Activated CD4-positive, alpha-beta T cell treated with anti-CD3 and anti-CD28 coated beads, Interleukin-2, Interleukin-4, amounts not matched to agents 100 ng/mL and 50 ng/mL, durations not matched to agents 16 hours and 8 hours (primary cell): ENCODE measurements at regions not wholly inside any gene's neighbourhood (a gene's known extent, or its start where the extent isn't known, plus 50 kb on each side); places are given as distances from the start of the nearest gene placed in this dataset.

Experiments
- DNase-seq: peaks from one replicate; pipeline ENCODE4 v3.0.0-alpha.2; 2020; ENCODE audit warnings: low spot score

DNA sequence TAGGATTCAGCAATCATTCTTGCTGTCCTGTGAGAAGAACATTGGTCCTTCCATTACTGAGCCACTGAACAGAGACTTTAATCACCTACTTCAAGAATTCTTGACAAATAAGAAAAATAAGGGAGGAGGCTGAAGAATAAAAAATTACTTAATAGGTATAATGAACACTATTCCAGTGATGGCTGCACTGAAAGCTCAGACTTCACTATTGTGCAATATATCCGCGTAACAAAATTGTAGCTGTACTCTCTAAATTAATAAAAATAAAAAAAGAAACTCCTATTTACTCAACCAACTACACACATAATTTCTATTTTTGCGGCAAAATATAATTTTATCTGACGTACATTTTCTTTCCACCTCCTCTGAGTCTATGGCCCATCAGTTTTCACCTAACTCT lies 2441.0 kb downstream of the PCDH7 start:
- DNase-seq = no peak

DNA sequence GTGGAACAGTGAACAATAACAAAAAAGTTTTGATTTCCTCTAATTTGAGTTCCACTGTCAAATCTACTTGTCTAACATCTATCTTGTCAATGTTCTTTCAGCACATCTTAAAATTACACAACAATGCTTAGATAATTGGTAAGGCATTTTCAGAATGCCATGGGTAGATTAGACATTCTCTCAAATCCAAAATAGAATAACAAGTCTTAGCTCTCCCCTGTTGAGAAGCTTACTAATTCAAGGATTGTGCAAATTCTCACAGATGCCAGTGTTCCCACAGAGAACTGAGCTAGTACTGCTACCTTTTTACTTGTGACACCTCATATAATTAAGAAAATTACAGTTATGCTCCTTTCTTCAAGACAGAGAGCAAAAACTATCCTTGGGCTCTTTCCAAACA lies 2442.0 kb downstream of the PCDH7 start:
- no peak for DNase-seq

DNA sequence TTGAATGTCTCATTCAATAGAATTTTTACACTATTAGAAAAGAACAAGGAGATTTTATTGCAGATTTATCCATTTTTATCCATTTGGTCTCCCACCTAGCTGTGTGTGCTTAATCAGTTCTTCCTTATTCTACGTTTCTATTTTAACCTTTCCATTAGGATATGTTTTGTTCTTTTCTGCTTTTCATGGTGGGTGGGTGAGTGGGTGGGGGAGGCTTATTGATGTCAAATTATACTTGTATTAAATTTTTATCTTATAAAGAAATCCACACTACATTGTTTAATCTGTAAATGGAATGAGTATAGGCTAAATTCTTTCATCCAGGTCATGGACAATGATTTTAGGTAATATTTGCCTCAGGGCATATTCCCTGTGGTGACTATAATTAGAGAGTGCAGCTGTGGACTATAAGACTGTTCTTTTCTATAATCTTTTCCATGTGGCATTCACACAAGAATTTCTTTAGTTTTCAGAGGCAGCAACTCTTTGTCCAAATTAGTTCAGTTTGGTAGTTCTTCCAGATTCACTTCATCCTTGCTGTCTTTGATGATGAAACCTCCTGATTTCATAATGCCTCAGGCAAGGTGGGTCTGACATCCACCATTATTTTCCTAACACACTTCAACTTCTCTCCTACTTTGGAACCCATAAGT lies 2451.8 kb downstream of the PCDH7 start:
- DNase-seq = no peak

DNA sequence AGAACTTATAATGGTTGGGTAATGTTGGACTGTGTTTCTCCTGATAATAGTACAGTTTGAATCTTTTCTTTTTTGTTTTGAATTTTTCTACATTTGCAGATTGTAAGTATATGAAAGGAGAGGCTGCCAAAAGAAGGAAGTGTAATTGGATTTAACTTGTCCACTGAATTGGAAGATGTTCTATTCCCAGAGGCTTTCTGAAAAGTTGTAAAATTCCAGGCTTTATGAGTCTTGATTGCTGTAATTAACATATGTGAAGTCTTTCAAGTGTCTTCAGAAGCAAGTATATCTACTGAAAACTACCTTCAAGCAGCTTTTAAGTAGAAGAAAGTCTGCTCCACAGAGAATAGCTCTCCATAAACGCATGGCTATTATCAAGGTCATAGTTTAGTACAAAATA lies 2456.4 kb downstream of the PCDH7 start:
- DNase-seq = no peak

DNA sequence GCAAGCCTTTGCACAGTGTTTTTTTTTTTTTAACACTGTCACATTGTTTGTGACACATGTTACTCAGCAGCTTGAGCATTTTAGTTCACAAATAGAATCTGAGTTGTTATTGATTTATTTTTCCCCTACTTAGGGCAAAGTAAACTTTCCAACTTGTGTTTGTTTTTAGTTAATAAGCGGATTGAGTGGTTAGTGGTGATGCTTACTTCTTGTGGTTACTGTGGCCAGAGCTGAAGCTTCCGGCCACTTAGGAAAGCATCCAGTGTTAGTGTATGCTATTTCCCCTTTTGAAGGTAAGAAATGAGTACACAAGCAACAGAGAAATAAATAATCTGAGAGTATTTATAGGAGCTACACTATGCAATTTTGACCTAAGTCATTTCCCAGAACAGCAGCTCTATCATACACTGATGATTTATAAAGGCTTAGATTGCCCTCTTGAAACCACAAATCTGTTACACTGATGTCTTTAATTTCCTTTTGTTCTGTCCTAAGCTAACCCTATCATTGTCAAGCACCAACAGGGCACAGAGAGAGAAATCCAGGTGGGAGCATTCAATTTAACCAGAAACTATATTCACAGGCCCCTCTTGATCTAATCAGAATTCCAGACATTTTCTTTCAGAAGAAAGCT lies 2464.6 kb downstream of the PCDH7 start:
- no peak for DNase-seq

DNA sequence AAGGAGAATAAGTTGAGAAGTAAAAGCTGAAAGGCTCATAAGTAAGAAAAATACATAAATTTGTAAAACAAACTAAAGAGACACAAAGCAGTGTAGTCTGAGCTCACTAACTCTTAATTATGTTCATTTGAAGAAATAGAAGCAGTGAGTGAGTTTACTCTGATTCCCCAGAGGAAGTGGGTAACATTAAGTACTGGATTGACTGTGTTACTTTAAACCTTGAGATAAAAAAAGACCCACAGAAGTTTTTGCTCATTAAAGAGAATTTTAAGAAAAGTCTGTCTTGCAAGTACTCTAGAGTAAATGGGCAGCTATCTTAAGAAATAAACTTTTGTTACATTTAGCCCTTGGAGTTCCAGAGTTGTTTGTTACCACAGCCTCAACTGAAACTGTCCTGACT lies 2466.9 kb downstream of the PCDH7 start:
- no peak for DNase-seq

DNA sequence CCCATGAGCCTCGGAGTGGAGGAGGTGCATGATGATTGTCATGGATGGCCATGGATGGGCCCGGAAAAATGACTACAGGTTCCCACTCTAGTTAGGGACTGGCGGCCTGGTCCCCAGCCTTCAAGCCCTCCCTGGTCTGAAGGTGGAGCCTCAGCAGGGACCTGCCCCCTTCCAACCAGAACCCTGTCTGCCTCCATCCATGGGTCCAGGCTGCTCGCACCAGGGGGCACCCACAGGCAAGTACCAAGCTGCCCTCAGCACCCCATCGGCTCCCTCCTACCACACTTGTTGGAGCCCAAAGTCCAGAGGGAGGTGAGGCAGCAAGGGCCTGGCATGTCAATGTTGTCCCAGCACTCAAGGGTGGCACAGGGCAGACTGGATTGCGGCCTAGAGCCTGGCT lies 2468.6 kb downstream of the PCDH7 start:
- no peak for DNase-seq

DNA sequence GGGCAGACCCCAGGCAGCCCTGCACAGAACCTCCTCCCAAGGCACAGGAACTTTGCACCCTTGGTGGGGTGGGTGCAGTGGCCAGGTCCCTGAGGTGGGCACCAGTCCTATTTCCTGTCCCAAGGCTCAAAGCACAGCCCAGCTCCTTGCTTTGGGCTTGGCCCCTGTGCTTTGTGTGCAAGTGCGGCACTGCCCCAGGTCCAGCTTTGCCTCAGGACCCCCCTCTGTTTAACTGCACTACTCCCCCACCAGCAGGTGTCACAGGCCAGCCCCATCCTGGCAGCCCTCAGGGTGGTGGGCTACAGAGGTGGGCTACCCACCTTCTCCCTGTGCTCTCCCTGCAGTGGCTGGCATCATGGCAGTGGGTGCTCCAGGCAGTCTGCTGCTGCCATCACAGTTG lies 2469.0 kb downstream of the PCDH7 start:
- no peak for DNase-seq

DNA sequence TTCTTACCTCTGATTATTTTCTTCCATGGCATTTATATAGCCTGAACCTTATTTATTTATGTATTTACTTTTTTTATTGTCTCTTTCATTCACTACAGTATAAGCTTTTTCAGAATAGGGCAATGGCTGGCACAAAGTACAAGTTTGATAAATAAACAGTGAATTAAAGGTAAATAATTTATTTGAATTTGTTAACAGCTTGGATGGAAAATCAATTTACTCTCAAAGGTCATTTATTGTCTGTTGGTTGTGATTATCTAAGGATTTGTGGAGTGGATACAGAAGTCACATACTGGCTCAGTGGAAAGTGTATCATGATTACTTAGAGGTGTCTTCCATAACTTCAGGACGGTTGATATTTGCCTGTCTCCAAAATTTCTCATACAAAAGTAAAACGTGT lies 2472.9 kb downstream of the PCDH7 start:
- no peak for DNase-seq

DNA sequence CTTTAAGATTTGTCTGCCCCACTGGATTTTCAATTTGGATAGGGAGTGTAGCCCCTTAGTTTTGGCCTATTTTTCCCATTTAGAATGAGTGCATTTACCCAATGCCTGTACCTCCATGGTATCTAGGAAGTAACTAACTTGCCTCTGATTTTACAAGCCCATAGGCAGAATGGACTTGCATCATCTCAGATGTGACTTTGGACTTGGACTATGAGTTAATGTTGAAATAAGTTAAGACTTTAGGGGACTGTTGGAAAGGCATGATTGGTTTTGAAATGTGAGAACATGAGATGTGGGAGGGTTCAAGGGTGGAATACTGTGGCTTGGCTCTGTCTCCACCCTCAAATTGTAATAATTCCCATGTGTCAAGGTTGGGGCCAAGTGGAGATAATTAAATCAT lies 2480.2 kb downstream of the PCDH7 start:
- no peak for DNase-seq

DNA sequence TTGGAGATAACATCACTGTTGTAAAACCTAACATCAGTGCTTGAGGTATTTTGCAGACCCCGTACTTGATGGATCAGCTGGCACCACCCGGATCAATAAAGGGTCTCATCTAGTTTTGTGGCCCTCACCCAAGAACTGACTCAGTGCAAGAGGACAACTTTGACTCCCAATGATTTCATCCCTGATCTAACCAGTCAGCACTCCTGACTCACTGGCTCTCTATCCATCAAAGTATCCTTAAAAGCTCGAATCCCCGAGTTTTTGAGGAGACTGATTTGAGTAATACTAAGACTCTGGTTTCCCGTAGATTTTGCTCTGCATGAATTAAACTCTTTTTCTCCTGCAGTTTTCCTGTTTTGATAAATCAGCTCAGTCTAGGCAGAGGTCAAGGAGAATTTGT lies 2498.1 kb downstream of the PCDH7 start:
- no peak for DNase-seq

DNA sequence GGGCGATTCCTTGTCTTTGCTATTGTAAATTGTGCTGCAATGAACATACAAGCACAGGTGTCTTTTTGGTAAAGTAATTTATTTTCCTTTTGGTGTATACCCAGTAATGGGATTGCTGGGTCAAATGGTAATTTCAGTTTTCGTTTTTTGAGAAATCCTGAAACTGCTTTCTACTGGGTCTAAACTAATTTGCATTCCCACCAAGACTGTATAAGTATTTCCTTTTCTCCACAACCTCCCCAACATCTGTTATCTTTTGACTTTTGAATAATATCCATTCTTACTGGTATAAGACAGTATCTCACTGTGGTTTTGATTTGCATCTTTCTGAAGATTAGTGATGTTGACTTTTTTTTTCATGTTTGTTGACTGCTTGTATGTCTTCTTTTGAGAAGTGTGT lies 2506.0 kb downstream of the PCDH7 start:
- no peak for DNase-seq

DNA sequence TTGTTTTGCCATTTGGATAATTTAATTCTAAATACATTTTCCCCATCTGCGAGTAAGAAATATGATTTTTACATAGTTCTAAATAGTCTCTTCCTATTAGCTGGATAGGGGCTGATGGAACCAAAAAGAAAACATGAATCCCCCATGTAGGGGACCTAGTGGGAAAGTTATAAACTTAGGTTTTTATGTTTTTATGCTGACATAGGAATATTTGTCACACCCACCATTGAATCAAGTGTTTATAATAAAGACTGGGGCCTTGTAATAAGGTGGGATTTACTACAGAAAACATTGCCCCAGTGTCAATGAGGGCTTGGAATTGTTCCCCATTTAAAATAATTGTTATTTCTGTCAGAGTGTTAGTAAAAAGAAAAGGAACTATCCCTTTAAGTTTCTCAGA lies 2506.6 kb downstream of the PCDH7 start:
- DNase-seq = no peak

DNA sequence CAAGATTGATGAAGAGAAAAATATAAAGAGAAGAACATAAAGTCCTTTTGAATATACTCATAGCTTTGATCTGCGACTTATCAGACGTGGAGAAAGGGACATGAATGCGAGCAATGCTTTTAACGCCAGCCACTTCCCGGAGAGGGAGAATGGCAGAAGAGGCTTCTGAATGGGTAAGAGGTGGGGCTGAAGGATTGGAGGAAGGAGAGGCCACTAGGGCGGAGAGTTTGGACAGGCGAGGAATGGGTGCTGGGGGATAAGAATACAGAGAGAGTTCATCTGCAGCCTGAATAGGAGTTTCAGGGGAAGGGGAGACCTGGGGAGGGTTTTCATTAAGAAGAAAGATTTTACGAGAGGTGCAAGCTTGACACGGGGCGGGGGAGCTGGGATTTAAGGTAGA lies 2534.9 kb downstream of the PCDH7 start:
- no peak for DNase-seq

DNA sequence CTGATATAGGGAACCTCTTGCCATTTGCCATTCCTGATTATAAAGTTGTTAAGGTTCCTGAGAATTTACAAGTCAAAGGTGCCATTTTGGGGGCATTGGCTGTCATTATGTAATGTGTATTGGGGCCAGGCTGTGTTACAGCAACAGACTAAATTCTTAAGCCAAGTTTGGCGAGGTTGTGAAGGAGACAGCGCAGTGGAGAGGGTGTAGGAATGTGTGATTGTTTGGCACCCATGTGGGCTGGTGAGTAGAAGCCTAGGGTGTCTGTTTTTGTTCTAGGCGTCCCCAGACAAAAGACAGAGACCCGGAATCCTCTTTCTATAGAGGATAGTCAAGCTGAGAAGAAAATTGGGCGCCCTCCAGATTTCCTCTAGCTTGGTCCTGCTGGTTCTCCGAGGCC lies 2535.3 kb downstream of the PCDH7 start:
- DNase-seq = no peak

DNA sequence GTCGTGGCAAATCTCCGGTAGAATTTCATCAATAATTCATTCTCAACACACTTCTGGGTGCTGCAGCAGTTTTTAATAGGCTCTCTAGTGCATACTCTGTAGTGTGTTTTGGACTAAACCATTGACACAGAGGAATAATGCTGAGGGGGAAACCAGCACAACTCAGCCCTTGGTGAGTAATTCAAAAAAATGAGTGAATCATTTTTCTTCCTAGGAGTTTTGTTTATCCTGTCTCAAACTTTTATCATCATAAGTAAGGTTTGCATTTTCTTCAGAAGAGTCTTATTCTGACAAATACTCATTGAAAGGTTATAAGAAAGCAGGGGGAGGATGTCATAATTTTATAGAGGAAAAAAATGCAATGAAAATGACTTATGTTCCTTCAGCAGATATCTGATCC lies 2542.7 kb downstream of the PCDH7 start:
- DNase-seq = no peak

DNA sequence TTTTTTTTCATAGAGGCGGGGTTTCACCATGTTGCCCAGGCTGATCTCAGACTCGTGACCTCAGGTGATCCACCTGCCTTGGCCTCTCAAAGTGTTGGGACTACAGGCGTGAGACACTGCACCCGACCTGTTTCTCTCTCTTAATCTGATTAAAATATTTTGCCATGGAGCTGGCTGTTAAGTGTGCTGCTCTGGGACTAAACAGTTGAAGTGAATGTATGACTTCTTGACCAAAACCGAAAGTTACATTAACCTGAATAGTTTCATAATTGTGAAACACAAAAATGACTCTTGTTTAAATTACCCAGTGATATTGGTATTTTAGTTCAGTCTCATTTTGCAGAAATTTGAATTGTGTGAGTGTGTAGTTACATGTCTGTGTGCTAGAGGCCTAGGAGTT lies 2548.6 kb downstream of the PCDH7 start:
- DNase-seq = no peak

DNA sequence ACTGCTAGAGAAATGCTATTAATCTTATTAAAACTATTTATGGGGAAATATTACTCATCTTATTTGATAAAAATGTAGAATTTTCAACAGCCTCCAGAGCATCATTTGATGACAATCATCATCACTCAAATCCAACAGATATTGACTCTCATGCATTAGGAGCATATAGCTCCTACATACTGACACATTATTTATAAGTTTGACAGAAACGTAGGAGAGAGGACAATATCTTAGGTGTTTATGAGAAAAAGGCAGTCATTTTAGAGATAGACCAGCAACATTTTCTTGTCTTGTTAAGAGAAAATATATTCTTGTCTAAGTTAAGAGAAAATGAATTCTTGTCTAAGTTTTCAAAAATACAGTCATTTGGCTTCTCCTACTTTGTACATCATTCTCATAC lies 2550.2 kb downstream of the PCDH7 start:
- no peak for DNase-seq

DNA sequence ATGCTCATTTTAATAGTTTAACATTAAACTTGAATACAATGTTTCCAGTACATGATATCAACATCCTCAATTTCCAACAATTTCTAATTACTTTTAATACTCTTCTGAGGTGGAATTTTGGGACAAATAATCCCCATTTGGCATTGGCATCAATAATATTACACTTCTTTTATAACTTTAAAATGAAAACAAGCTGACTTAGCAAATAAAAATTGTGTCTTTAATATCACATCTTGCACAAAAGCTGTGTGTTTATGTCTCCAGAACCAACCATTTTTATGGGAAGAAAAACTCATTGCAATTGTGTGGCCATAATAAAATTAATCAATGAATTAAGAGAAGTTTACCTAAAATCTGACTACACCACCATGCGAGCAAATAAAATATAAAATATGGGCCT lies 2552.6 kb downstream of the PCDH7 start:
- DNase-seq = no peak

DNA sequence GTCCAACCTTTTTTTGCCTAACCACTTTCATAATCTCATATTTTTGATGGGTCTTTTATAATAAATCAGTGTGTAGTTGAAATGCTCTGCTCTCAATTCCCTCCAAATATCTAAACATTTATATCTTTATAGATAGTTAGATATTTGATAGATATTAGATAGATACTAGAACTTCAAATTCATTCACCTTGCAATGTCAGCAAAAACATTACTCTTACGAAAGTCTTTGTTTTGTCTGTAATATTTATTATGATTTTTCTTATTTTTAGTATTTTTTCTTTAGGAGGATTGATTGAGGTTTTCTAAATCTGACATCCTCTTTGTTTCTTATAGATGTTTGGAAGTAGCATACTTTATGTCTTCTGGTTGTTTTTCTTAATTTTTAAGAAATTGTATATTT lies 2563.6 kb downstream of the PCDH7 start:
- DNase-seq = no peak

DNA sequence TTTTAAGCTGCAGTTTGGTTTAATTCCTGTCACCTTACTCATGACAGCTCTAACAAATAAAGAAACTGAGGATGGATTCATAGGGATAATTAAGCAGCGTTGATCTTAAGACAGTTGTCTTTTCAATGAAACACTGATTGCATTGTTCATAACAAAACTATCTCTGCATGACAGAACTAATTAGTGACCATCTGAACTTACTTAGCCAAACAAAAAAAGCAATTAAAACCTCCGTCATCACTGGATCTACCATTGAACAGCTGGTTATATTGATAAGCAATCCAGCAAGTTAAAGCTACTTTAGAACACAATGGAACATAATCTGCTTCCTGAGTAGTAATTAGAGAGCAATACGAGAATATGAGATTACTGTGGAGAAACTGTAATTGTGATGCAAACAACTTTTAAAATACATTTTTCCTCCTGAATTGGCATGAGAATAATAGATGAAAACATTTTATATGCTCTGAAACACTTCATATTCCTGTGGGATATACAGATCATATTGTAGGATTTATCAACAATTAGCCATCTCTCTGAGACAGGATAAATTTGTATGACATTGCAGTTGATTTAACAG lies 2576.8 kb downstream of the PCDH7 start:
- no peak for DNase-seq

DNA sequence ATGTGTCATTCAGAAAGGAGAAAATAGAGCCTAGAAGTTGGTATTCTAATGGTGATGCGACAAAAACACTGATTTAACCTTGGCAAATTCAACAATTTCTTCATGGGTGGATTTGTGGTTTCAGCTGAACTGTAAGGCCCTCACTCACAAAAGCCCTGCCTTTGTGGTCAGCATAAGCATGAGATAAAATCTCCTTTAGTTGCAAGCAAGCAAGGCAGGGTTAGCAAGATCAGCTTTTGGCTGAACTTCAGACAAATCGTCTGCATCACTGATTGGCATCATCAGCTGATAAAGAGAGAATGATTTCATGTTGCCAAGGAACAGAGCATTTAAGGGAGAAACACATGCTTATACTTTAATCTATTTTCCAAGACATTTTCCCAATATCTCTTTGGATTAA lies 2582.2 kb downstream of the PCDH7 start:
- no peak for DNase-seq

DNA sequence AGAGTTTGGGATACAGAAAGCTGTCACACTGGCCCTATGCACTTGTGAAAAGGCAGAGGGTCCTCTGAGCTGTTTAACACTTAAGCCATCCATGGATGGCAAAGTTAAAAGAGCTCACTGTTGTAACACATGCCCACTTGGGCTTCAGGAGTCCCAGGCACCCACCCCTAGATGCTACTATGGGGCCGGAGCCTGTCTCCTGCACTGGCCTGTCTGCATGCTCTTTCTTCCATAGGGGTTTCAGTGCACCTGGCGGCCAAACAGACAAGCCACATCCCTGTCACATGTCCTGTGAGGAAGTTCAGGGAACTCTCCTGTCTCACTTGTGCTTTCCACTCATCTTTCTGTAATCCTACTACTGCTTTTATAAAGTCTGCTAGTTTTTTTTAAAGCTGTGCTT lies 2586.0 kb downstream of the PCDH7 start:
- DNase-seq = no peak

DNA sequence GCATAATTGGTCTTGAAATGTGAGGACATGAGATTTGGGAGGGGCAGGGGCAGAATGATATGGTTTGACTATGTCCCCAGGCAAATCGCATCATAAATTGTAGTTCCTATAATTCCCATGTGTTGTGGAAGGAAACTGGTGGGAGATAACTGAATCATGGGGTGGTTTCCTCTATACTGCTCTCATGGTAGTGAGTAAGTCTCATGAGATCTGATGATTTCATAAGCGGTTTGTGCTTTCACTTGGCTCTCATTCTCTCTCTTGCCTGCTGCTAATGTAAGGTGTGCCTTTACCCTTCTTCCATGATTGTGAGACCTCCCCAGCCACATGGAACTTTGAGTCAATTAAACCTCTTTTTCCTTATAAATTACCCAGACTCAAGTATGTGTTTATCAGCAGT lies 2595.9 kb downstream of the PCDH7 start:
- DNase-seq = no peak
